ENCODE measurements at regions not wholly inside any gene's neighbourhood (a gene's known extent, or its start where the extent isn't known, plus 50 kb on each side); places are given as distances from the start of the nearest gene placed in this dataset.

- no peak for TF ChIP-seq CTCF (conservative IDR thresholded peaks at IDR 0.05; ENCODE audit: low read depth, low read length)
- no peak for DNase-seq (ENCODE audit: low read depth)
- no peak overlapping the region for H3K4me3 ChIP-seq (ENCODE audit: low read depth, low read length)
These were observed 195.3 kb upstream of the MEIS1 start for GRCh38 chr2:66239655-66240054.

GRCh38 chr2:66237803-66238379 lies 197.0 kb upstream of the MEIS1 start:
- TF ChIP-seq CTCF (conservative IDR thresholded peaks at IDR 0.05; ENCODE audit: low read depth, low read length): no peak
- DNase-seq (ENCODE audit: low read depth): no peak
- no peak overlapping the region for H3K4me3 ChIP-seq (ENCODE audit: low read depth, low read length)

- no peak for TF ChIP-seq CTCF (conservative IDR thresholded peaks at IDR 0.05; ENCODE audit: low read depth, low read length)
- no peak for DNase-seq (ENCODE audit: low read depth)
- no peak overlapping the region for H3K4me3 ChIP-seq (ENCODE audit: low read depth, low read length)
These were observed 197.8 kb upstream of the MEIS1 start for GRCh38 chr2:66236816-66237802.

- no peak for TF ChIP-seq CTCF (conservative IDR thresholded peaks at IDR 0.05; ENCODE audit: low read depth, low read length)
- no peak overlapping the region for H3K4me3 ChIP-seq (ENCODE audit: low read depth, low read length)
- DNase-seq (ENCODE audit: low read depth): no peak
These were observed 198.7 kb upstream of the MEIS1 start for GRCh38 chr2:66236067-66236685.

- DNase-seq (ENCODE audit: low read depth): no peak
- TF ChIP-seq CTCF (conservative IDR thresholded peaks at IDR 0.05; ENCODE audit: low read depth, low read length): no peak
- H3K4me3 ChIP-seq (ENCODE audit: low read depth, low read length): no peak overlapping the region
These were observed 199.5 kb upstream of the MEIS1 start for GRCh38 chr2:66235428-66235827.

- TF ChIP-seq CTCF (conservative IDR thresholded peaks at IDR 0.05; ENCODE audit: low read depth, low read length): no peak
- no peak overlapping the region for H3K4me3 ChIP-seq (ENCODE audit: low read depth, low read length)
- DNase-seq (ENCODE audit: low read depth): no peak
These were observed 200.9 kb upstream of the MEIS1 start for GRCh38 chr2:66233981-66234380.

All from choroid plexus epithelial cell (primary cell).